HCT116 (cell line): ENCODE measurements at regions not wholly inside any gene's neighbourhood (a gene's known extent, or its start where the extent isn't known, plus 50 kb on each side); places are given as distances from the start of the nearest gene placed in this dataset.

Source experiments
- ATAC-seq: fragments of 200-7000 bp; cut with Tn5 transposase; 2 replicates; pipeline ENCODE4 v1.9.1; 2020; ENCODE audit warnings: mild to moderate bottlenecking, moderate library complexity
- BruUV-seq: library from RNA; stranded (reverse); fragments of 400-500 nt; replicated peaks from 2 replicates; lab custom pipeline; 2021; lab: Mats Ljungman, UMichigan
- CTCF ChIA-PET: fragments of 300-600 bp; sonication (Branson Sonifier 250); formaldehyde crosslinking; loops from one replicate; lab custom pipeline; 2021; ENCODE audit warnings: antibody characterized with exemption; lab: Charles Lee
- POLR2A ChIA-PET: fragments of 300-600, 350-600 bp; sonication (Branson Sonifier 250); formaldehyde crosslinking; loops from one replicate; lab custom pipeline; 2021; ENCODE audit warnings: antibody characterized with exemption; lab: Charles Lee
- RAD21 ChIA-PET, 2 experiments: fragments of 300-600 bp; sonication (Branson Sonifier 250); formaldehyde crosslinking; loops; one replicate each; lab custom pipeline; 2023; ENCODE audit warnings: low total read pairs in 2 of 2; ENCODE audit not compliant: uncharacterized antibody in 2 of 2, unreplicated experiment in 2 of 2, low non-redundant PET in 1 of 2; lab: Charles Lee
- DNase-seq: peaks from one replicate; pipeline ENCODE4 v3.0.0-alpha.2; 2010; ENCODE audit warnings: low read depth, low spot score
- H2AFZ ChIP-seq: fragments of 200-600 bp; shearing (Covaris generic), sonication (generic); 2 replicates; pipeline ENCODE4 v1.6.1; 2017; ENCODE audit warnings: low read depth, mixed run types, mixed read lengths, antibody characterized with exemption, low read length; ENCODE audit not compliant: poor library complexity, severe bottlenecking
- H3K27ac ChIP-seq: 2 replicates; pipeline ENCODE4 v1.5.1; 2012; ENCODE audit warnings: low read depth, low read length
- H3K27me3 ChIP-seq: fragments of 200-600 bp; sonication (generic); 2 replicates; pipeline ENCODE4 v1.6.1; 2016; ENCODE audit warnings: mixed run types, low read length, mixed read lengths; ENCODE audit not compliant: insufficient read depth
- H3K36me3 ChIP-seq, 2 experiments: fragments of 200-500 bp in 1 of 2; fragments of 200-600 bp in 1 of 2; sonication (Bioruptor generic) in 1 of 2; sonication (generic) in 1 of 2; 2 replicates each; pipeline versions ENCODE4 v1.5.1 to v1.6.1; 2014 to 2016; ENCODE audit warnings: low read length in 2 of 2, inconsistent platforms in 1 of 2, mixed read lengths in 1 of 2, mixed run types in 1 of 2; ENCODE audit not compliant: insufficient read depth in 2 of 2, control insufficient read depth in 1 of 2
- H3K4me1 ChIP-seq, 2 experiments: fragments of 200-600 bp in 1 of 2; sonication (generic) in 1 of 2; 2 replicates each; pipeline versions ENCODE4 v1.5.1 to v1.6.1; 2012 to 2017; ENCODE audit warnings: low read length in 2 of 2, inconsistent platforms in 1 of 2, mild to moderate bottlenecking in 1 of 2, mixed read lengths in 1 of 2, mixed run types in 1 of 2, moderate library complexity in 1 of 2; ENCODE audit not compliant: insufficient read depth in 2 of 2, control insufficient read depth in 1 of 2
- H3K4me2 ChIP-seq: fragments of 200-600 bp; sonication (generic); 2 replicates; pipeline ENCODE4 v1.6.1; 2017; ENCODE audit warnings: mixed run types, low read length, mixed read lengths
- H3K4me3 ChIP-seq, 2 experiments: fragments of 200-600 bp in 1 of 2; sonication (generic) in 1 of 2; replicated peaks in 1 of 2; 2 replicates each; pipeline ENCODE4 v1.5.1; 2011 to 2016; ENCODE audit warnings: low read length in 2 of 2, control low read depth in 1 of 2, low read depth in 1 of 2, mild to moderate bottlenecking in 1 of 2, mixed read lengths in 1 of 2, mixed run types in 1 of 2
- H3K79me2 ChIP-seq: fragments of 200-600 bp; sonication (generic); 2 replicates; pipeline ENCODE4 v1.6.1; 2017; ENCODE audit warnings: mild to moderate bottlenecking, mixed run types, low read length, moderate library complexity, mixed read lengths; ENCODE audit not compliant: insufficient read depth
- H3K9ac ChIP-seq: fragments of 200-600 bp; sonication (generic); 2 replicates; pipeline ENCODE4 v1.6.1; 2016; ENCODE audit warnings: low read length, mixed read lengths
- H3K9me2 ChIP-seq: fragments of 200-600 bp; sonication (generic), shearing (Covaris generic); 2 replicates; pipeline ENCODE4 v1.6.1; 2017; ENCODE audit warnings: mixed run types, mild to moderate bottlenecking, moderate library complexity; ENCODE audit not compliant: insufficient read depth
- H3K9me3 ChIP-seq, 2 experiments: fragments of 200-500 bp in 1 of 2; fragments of 200-600 bp in 1 of 2; sonication (Bioruptor generic) in 1 of 2; sonication (generic) in 1 of 2; 2 replicates each; pipeline ENCODE4 v1.6.1; 2014 to 2017; ENCODE audit warnings: low read length in 2 of 2, mixed read lengths in 2 of 2, inconsistent platforms in 1 of 2, low read depth in 1 of 2, mild to moderate bottlenecking in 1 of 2, mixed run types in 1 of 2, moderate library complexity in 1 of 2; ENCODE audit not compliant: control insufficient read depth in 1 of 2, insufficient read depth in 1 of 2
- H4K20me1 ChIP-seq: fragments of 200-600 bp; sonication (generic), shearing (Covaris generic); 2 replicates; pipeline ENCODE4 v1.6.1; 2017; ENCODE audit warnings: mixed run types, mild to moderate bottlenecking, moderate library complexity; ENCODE audit not compliant: insufficient read depth
- CBX3 ChIP-seq: IDR thresholded peaks from 2 replicates; pipeline ENCODE4 v1.6.1; 2012; ENCODE audit warnings: low read depth
- CEBPB ChIP-seq: IDR thresholded peaks from 2 replicates; pipeline ENCODE4 v1.6.1; 2012; ENCODE audit warnings: low read depth
- EGR1 ChIP-seq: IDR thresholded peaks from 2 replicates; pipeline ENCODE4 v1.6.1; 2012; ENCODE audit warnings: low read depth
- EZH2 ChIP-seq: fragments of 200-600 bp; sonication (generic); IDR thresholded peaks from 2 replicates; pipeline ENCODE4 v1.6.1; 2017; ENCODE audit warnings: antibody characterized with exemption, mixed run types
- EZH2phosphoT487 ChIP-seq: fragments of 200-600 bp; IDR thresholded peaks from 2 replicates; pipeline ENCODE4 v1.6.1; 2018; ENCODE audit warnings: antibody characterized with exemption, borderline replicate concordance
- FOSL1 ChIP-seq: IDR thresholded peaks from 2 replicates; pipeline ENCODE4 v1.6.1; 2012; ENCODE audit warnings: low read depth
- JUND ChIP-seq: IDR thresholded peaks from 2 replicates; pipeline ENCODE4 v1.6.1; 2012
- POLR2A ChIP-seq: IDR thresholded peaks from 2 replicates; pipeline ENCODE4 v1.7.0; 2011; ENCODE audit warnings: borderline replicate concordance; ENCODE audit not compliant: insufficient read depth, insufficient read length; ENCODE audit errors: extremely low read depth
- POLR2AphosphoS5 ChIP-seq: IDR thresholded peaks from 2 replicates; pipeline ENCODE4 v1.6.1; 2011; ENCODE audit warnings: mild to moderate bottlenecking, low read depth, low read length, moderate library complexity
- RAD21 ChIP-seq: IDR thresholded peaks from 2 replicates; pipeline ENCODE4 v1.6.1; 2012; ENCODE audit warnings: low read depth, mild to moderate bottlenecking
- SP1 ChIP-seq: IDR thresholded peaks from 2 replicates; pipeline ENCODE4 v1.6.1; 2012; ENCODE audit warnings: low read depth
- SRF ChIP-seq: IDR thresholded peaks from 2 replicates; pipeline ENCODE4 v1.6.1; 2012; ENCODE audit warnings: low read depth
- TCF7L2 ChIP-seq: IDR thresholded peaks from 2 replicates; pipeline ENCODE4 v1.7.0; 2011; ENCODE audit warnings: borderline replicate concordance, inconsistent platforms; ENCODE audit not compliant: insufficient read depth, insufficient read length; ENCODE audit errors: extremely low read depth
- ZFX ChIP-seq: fragments of 450-650 bp; IDR thresholded peaks from 2 replicates; pipeline ENCODE4 v1.6.1; 2017
- ZNF274 ChIP-seq: fragments of 200-500 bp; sonication (Bioruptor generic); IDR thresholded peaks from 2 replicates; pipeline ENCODE4 v1.6.1; 2014; ENCODE audit warnings: mild to moderate bottlenecking, low read depth, low read length, inconsistent platforms
- intact Hi-C: fragments of 100-400 bp; cut with micrococcal nuclease; formaldehyde crosslinking; loops from 2 replicates; pipeline ENCODE4 v1.10.0; 2022
- TF ChIP-seq, protein P1 (sequence below), 3 experiments: fragments of 200-600 bp in 1 of 3; sonication (generic) in 1 of 3; IDR thresholded peaks in 2 of 3; conservative IDR thresholded peaks in 1 of 3; 2 replicates each; pipeline ENCODE4 v1.5.1; 2012 to 2017; ENCODE audit warnings: low read depth in 2 of 3, low read length in 2 of 3, antibody characterized with exemption in 1 of 3, borderline replicate concordance in 1 of 3, control low read depth in 1 of 3, mild to moderate bottlenecking in 1 of 3, mixed read lengths in 1 of 3, mixed run types in 1 of 3, moderate library complexity in 1 of 3; ENCODE audit not compliant: insufficient read depth in 1 of 3
- TF ChIP-seq, protein P2 (sequence below): IDR thresholded peaks from 2 replicates; pipeline ENCODE4 v1.6.1; 2012; ENCODE audit warnings: low read depth

DNA sequence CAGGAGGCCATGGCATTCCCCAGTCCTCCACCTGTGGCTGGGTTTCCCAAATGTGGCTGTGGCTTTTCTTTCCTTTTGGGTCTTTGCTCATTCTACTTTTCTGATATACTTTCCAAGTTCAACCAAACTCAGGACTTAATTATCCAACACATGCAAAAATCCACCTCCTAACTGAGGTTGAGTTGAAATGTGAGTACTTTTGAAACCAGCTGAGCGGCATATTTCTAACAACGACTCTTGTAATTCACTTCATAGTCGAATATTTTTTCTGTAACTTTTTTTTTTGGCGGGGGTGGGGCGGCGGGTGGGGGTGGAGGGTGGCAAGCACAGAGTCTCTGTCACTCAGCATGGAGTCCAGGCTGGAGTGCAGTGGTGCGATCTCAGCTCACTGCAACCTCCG is 165.2 kb upstream of the PITRM1 start:
- Histone ChIP-seq H3K9me3 (no peaks in the 10 kb centered on the region), H3K4me1 (no peaks in the 10 kb centered on the region), H3K9ac (no peak overlapping the region), H2AFZ (no peak overlapping the region), H3K27ac (no peak overlapping the region), H3K9me2 (no peaks in the 10 kb centered on the region), H3K4me2 (no peak overlapping the region), H3K79me2 (no peaks in the 10 kb centered on the region), H4K20me1 (no peaks in the 10 kb centered on the region)
- ChIA-PET RAD21 (no interaction called here), CTCF (no interaction called here)
- no peak for DNase-seq
- intact Hi-C loops: no loop called here
- ATAC-seq: no peak
- no peak for TF ChIP-seq FOSL1
- no peak for TF ChIP-seq ZFX
- TF ChIP-seq SRF: no peak
- TF ChIP-seq POLR2A: no peak
- no peak for TF ChIP-seq ZNF274
- TF ChIP-seq CBX3: no peak
- TF ChIP-seq EGR1: no peak
- TF ChIP-seq, protein P1, sequence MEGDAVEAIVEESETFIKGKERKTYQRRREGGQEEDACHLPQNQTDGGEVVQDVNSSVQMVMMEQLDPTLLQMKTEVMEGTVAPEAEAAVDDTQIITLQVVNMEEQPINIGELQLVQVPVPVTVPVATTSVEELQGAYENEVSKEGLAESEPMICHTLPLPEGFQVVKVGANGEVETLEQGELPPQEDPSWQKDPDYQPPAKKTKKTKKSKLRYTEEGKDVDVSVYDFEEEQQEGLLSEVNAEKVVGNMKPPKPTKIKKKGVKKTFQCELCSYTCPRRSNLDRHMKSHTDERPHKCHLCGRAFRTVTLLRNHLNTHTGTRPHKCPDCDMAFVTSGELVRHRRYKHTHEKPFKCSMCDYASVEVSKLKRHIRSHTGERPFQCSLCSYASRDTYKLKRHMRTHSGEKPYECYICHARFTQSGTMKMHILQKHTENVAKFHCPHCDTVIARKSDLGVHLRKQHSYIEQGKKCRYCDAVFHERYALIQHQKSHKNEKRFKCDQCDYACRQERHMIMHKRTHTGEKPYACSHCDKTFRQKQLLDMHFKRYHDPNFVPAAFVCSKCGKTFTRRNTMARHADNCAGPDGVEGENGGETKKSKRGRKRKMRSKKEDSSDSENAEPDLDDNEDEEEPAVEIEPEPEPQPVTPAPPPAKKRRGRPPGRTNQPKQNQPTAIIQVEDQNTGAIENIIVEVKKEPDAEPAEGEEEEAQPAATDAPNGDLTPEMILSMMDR (IDR thresholded peaks at IDR 0.05 in 2 of 3, conservative IDR thresholded peaks at IDR 0.05 in 1 of 3; ENCODE audit: borderline replicate concordance in 1 of 3, insufficient read depth in 1 of 3, low read depth in 2 of 3, low read length in 2 of 3): no peak
- TF ChIP-seq, all 23 proteins: peak for 0
- no TSS peak for BruUV-seq
- POLR2A ChIA-PET: no interaction called here
- Histone ChIP-seq H3K27me3 (0 out of 2 replicates have a peak, but pooled peaks cover 5% of the 10 kb centered on the region), H3K4me3 (no peak overlapping the region), H3K36me3 (no peaks in the 10 kb centered on the region)

DNA sequence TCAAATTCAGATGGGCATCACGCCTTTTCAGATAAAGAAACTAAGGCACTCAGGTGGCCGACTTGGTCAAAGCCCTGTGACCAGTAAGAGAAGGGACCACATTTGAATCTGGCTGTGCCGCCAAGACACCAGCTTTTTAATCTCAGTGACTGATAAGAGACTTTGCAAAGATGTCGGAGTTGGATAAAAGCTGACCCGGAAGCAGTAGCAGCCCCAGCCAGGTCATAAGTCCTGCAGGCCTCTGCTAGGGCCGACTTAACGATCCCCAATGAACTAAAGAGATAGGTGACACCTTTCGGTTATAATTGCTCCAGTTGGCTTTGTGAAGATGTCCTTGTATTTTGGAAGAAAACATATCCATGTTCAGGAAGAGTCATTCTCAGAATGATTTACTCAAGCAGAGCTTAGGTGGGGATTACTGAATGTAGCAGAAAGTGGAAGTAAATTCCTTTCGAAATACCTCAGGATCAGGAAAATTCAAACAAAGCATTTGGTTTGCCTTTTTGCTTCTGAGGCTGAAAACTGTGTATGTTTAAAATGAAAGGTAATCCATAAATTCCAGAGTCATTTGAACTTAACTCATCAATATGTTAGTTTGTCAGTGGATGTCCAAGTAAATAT is 164.2 kb upstream of the PITRM1 start:
- no peak for DNase-seq
- H3K9me3 ChIP-seq: no peaks in the 10 kb centered on the region
- no peaks in the 10 kb centered on the region for H3K79me2 ChIP-seq
- no peak overlapping the region for H3K27ac ChIP-seq
- no peaks in the 10 kb centered on the region for H3K4me1 ChIP-seq
- no peak overlapping the region for H3K4me3 ChIP-seq
- TF ChIP-seq CBX3: no peak
- TF ChIP-seq, protein P2, sequence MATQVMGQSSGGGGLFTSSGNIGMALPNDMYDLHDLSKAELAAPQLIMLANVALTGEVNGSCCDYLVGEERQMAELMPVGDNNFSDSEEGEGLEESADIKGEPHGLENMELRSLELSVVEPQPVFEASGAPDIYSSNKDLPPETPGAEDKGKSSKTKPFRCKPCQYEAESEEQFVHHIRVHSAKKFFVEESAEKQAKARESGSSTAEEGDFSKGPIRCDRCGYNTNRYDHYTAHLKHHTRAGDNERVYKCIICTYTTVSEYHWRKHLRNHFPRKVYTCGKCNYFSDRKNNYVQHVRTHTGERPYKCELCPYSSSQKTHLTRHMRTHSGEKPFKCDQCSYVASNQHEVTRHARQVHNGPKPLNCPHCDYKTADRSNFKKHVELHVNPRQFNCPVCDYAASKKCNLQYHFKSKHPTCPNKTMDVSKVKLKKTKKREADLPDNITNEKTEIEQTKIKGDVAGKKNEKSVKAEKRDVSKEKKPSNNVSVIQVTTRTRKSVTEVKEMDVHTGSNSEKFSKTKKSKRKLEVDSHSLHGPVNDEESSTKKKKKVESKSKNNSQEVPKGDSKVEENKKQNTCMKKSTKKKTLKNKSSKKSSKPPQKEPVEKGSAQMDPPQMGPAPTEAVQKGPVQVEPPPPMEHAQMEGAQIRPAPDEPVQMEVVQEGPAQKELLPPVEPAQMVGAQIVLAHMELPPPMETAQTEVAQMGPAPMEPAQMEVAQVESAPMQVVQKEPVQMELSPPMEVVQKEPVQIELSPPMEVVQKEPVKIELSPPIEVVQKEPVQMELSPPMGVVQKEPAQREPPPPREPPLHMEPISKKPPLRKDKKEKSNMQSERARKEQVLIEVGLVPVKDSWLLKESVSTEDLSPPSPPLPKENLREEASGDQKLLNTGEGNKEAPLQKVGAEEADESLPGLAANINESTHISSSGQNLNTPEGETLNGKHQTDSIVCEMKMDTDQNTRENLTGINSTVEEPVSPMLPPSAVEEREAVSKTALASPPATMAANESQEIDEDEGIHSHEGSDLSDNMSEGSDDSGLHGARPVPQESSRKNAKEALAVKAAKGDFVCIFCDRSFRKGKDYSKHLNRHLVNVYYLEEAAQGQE: no peak
- no peak for TF ChIP-seq FOSL1
- TF ChIP-seq SRF: no peak
- TF ChIP-seq EZH2: no peak
- no peak for TF ChIP-seq CEBPB
- no peak for TF ChIP-seq POLR2AphosphoS5
- TF ChIP-seq SP1: no peak
- no peak for TF ChIP-seq TCF7L2
- TF ChIP-seq JUND: no peak
- no peak for TF ChIP-seq RAD21
- no peak for TF ChIP-seq EZH2phosphoT487
- TF ChIP-seq, all 23 proteins: peak for 0
- RAD21 ChIA-PET: no interaction called here
- H3K36me3 ChIP-seq: no peaks in the 10 kb centered on the region
- H3K9ac ChIP-seq: no peak overlapping the region
- H3K4me2 ChIP-seq: no peak overlapping the region
- ATAC-seq: no peak
- intact Hi-C loops: no loop called here
- POLR2A ChIA-PET: no interaction called here
- no peaks in the 10 kb centered on the region for H4K20me1 ChIP-seq
- H3K9me2 ChIP-seq: no peaks in the 10 kb centered on the region
- H3K27me3 ChIP-seq: no peaks in the 10 kb centered on the region
- CTCF ChIA-PET: no interaction called here
- BruUV-seq: no TSS peak
- no peak overlapping the region for H2AFZ ChIP-seq
